ENCODE measurements at regions not wholly inside any gene's neighbourhood (a gene's known extent, or its start where the extent isn't known, plus 50 kb on each side); places are given as distances from the start of the nearest gene placed in this dataset.

DNA sequence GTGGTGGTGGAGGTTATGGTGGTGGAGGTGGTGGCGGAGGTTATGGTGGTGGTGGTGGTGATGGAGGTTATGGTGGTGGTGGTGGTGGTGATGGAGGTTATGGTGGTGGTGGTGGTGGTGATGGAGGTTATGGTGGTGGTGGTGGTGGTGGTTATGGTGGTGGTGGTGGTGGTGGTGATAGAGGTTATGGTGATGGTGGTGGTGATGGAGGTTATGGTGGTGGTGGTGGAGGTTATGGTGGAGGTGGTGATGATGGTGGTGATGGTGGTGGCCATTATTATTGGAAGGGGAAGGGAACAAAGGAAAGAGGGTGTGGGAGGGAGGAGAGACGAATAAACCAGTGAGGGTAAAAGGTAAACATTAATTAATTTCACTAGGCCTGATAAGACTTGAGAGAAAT lies 53.5 kb upstream of the TCF20 start:
- TF ChIP-seq, protein P1, sequence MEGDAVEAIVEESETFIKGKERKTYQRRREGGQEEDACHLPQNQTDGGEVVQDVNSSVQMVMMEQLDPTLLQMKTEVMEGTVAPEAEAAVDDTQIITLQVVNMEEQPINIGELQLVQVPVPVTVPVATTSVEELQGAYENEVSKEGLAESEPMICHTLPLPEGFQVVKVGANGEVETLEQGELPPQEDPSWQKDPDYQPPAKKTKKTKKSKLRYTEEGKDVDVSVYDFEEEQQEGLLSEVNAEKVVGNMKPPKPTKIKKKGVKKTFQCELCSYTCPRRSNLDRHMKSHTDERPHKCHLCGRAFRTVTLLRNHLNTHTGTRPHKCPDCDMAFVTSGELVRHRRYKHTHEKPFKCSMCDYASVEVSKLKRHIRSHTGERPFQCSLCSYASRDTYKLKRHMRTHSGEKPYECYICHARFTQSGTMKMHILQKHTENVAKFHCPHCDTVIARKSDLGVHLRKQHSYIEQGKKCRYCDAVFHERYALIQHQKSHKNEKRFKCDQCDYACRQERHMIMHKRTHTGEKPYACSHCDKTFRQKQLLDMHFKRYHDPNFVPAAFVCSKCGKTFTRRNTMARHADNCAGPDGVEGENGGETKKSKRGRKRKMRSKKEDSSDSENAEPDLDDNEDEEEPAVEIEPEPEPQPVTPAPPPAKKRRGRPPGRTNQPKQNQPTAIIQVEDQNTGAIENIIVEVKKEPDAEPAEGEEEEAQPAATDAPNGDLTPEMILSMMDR (IDR thresholded peaks at IDR 0.05; ENCODE audit: low read depth, low read length), result no peak
- TF ChIP-seq, protein P2, sequence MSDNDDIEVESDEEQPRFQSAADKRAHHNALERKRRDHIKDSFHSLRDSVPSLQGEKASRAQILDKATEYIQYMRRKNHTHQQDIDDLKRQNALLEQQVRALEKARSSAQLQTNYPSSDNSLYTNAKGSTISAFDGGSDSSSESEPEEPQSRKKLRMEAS (IDR thresholded peaks at IDR 0.05; ENCODE audit: low read depth, low read length), result no peak
- TF ChIP-seq POLR2A (IDR thresholded peaks at IDR 0.05; ENCODE audit: extremely low read depth, insufficient read length), result no peak
- no peak for TF ChIP-seq MYC (IDR thresholded peaks at IDR 0.05; ENCODE audit: low read depth, low read length)
